ENCODE measurements at regions not wholly inside any gene's neighbourhood (a gene's known extent, or its start where the extent isn't known, plus 50 kb on each side); places are given as distances from the start of the nearest gene placed in this dataset.
A peak's percentile ranks its signal among the peaks of the same experiment; 100 is the strongest.

GRCh38 chr10:69712342-69712741 lies 82.3 kb downstream of the FAM241B start:
- H3K4me1 Mint-ChIP-seq (ENCODE audit: insufficient read depth, unreplicated experiment): peaks cover 17% of the 10 kb centered on the region
- BruUV-seq (replicated peaks): no TSS peak
- ChIA-PET CTCF (interaction anchor here (0.7 to 0.8 kb wide), 2 partner anchors 48 to 55 kb away, joined by 3 to 4 read pairs; no protein-coding TSS in a partner anchor), POLR2A (interaction anchor here (0.7 kb wide), 1 partner anchor 16 kb away, joined by 3 read pairs; no protein-coding TSS in a partner anchor)
- no peaks in the 10 kb centered on the region for H3K9me3 Mint-ChIP-seq (ENCODE audit: unreplicated experiment)
- DNase-seq (ENCODE audit: unreplicated experiment): no peak
- H3K36me3 Mint-ChIP-seq (ENCODE audit: insufficient read depth, unreplicated experiment): no peaks in the 10 kb centered on the region
- intact Hi-C loops (cut with micrococcal nuclease): no loop called here
- no peak overlapping the region for H3K4me3 Mint-ChIP-seq (ENCODE audit: unreplicated experiment)
- peaks cover 23% of the 10 kb centered on the region for H3K27me3 Mint-ChIP-seq (ENCODE audit: insufficient read depth, unreplicated experiment)
- H3K27ac Mint-ChIP-seq (ENCODE audit: low read depth, unreplicated experiment): no peak overlapping the region
- TF ChIP-seq CTCF (IDR thresholded peaks at IDR 0.05; ENCODE audit: unreplicated experiment): no peak

- intact Hi-C loops (cut with micrococcal nuclease): no loop called here
- CTCF ChIA-PET: interaction anchor here (1.0 to 6.7 kb wide), 11 partner anchors 12 to 200 kb away, joined by 3 to 104 read pairs (median 9); no protein-coding TSS in a partner anchor
- no peak for TF ChIP-seq CTCF (IDR thresholded peaks at IDR 0.05; ENCODE audit: unreplicated experiment)
- POLR2A ChIA-PET: interaction anchor here (0.5 to 0.9 kb wide), 3 partner anchors 12 to 602 kb away, joined by 3 to 4 read pairs (median 4); no protein-coding TSS in a partner anchor
- Mint-ChIP-seq H3K4me3 (ENCODE audit: unreplicated experiment) (no peak overlapping the region), H3K9me3 (ENCODE audit: unreplicated experiment) (no peaks in the 10 kb centered on the region), H3K36me3 (ENCODE audit: insufficient read depth, unreplicated experiment) (no peaks in the 10 kb centered on the region), H3K27ac (ENCODE audit: low read depth, unreplicated experiment) (no peak overlapping the region), H3K4me1 (ENCODE audit: insufficient read depth, unreplicated experiment) (peaks cover 17% of the 10 kb centered on the region), H3K27me3 (ENCODE audit: insufficient read depth, unreplicated experiment) (peaks cover under 1% of the 10 kb centered on the region)
- no TSS peak for BruUV-seq (replicated peaks)
- DNase-seq (ENCODE audit: unreplicated experiment): no peak
These were observed 84.5 kb downstream of the FAM241B start for GRCh38 chr10:69714572-69714971.

GRCh38 chr10:69715156-69715898 lies 85.3 kb downstream of the FAM241B start:
- peaks cover 17% of the 10 kb centered on the region for H3K4me1 Mint-ChIP-seq (ENCODE audit: insufficient read depth, unreplicated experiment)
- no peaks in the 10 kb centered on the region for H3K9me3 Mint-ChIP-seq (ENCODE audit: unreplicated experiment)
- ChIA-PET POLR2A (interaction anchor here (0.5 kb wide), 2 partner anchors 37 to 118 kb away, joined by 3 read pairs; no protein-coding TSS in a partner anchor), CTCF (interaction anchor here (0.7 to 6.7 kb wide), 15 partner anchors 10 to 208 kb away, joined by 3 to 104 read pairs (median 7); no protein-coding TSS in a partner anchor)
- no peak for TF ChIP-seq CTCF (IDR thresholded peaks at IDR 0.05; ENCODE audit: unreplicated experiment)
- intact Hi-C loops (cut with micrococcal nuclease): no loop called here
- H3K4me3 Mint-ChIP-seq (ENCODE audit: unreplicated experiment): no peak overlapping the region
- peak; percentile 50 for DNase-seq (ENCODE audit: unreplicated experiment)
- H3K27ac Mint-ChIP-seq (ENCODE audit: low read depth, unreplicated experiment): no peak overlapping the region
- no peaks in the 10 kb centered on the region for H3K36me3 Mint-ChIP-seq (ENCODE audit: insufficient read depth, unreplicated experiment)
- no peaks in the 10 kb centered on the region for H3K27me3 Mint-ChIP-seq (ENCODE audit: insufficient read depth, unreplicated experiment)
- no TSS peak for BruUV-seq (replicated peaks)

- CTCF ChIA-PET: interaction anchor here (0.6 to 6.7 kb wide), 25 partner anchors 8 to 1626 kb away, joined by 3 to 104 read pairs (median 4); no protein-coding TSS in a partner anchor
- no TSS peak for BruUV-seq (replicated peaks)
These were observed 85.7 kb upstream of the COL13A1 start for GRCh38 chr10:69715899-69716606.

More at GRCh38 chr10:69715899-69716606, 85.7 kb upstream of the COL13A1 start:
- POLR2A ChIA-PET: interaction anchor here (0.6 to 0.7 kb wide), 2 partner anchors 780 to 902 kb away, joined by 3 read pairs; no protein-coding TSS in a partner anchor
- H3K4me1 Mint-ChIP-seq (ENCODE audit: insufficient read depth, unreplicated experiment): peaks cover 17% of the 10 kb centered on the region
- no peaks in the 10 kb centered on the region for H3K36me3 Mint-ChIP-seq (ENCODE audit: insufficient read depth, unreplicated experiment)
- peak; percentile 22 for DNase-seq (ENCODE audit: unreplicated experiment)
- no peak overlapping the region for H3K4me3 Mint-ChIP-seq (ENCODE audit: unreplicated experiment)
- H3K9me3 Mint-ChIP-seq (ENCODE audit: unreplicated experiment): no peaks in the 10 kb centered on the region
- H3K27me3 Mint-ChIP-seq (ENCODE audit: insufficient read depth, unreplicated experiment): no peaks in the 10 kb centered on the region
- TF ChIP-seq CTCF (IDR thresholded peaks at IDR 0.05; ENCODE audit: unreplicated experiment): no peak
- no peak overlapping the region for H3K27ac Mint-ChIP-seq (ENCODE audit: low read depth, unreplicated experiment)
- intact Hi-C loops (cut with micrococcal nuclease): loop anchor here (1.0 kb wide), 1 partner anchor 201 kb away; no protein-coding TSS in a partner anchor

Data from MCF 10A (cell line).